ENCODE measurements at regions not wholly inside any gene's neighbourhood (a gene's known extent, or its start where the extent isn't known, plus 50 kb on each side); places are given as distances from the start of the nearest gene placed in this dataset.

- DNase-seq = no peak
Measured at GRCh38 chr13:84686458-84686857, 804.2 kb upstream of the SLITRK1 start.

- DNase-seq = no peak
Measured at GRCh38 chr13:84684804-84685203, 802.5 kb upstream of the SLITRK1 start.

GRCh38 chr13:84684048-84684662 lies 801.9 kb upstream of the SLITRK1 start:
- no peak for DNase-seq

GRCh38 chr13:84683448-84683847 lies 801.2 kb upstream of the SLITRK1 start:
- no peak for DNase-seq

GRCh38 chr13:84677836-84678235 lies 795.6 kb upstream of the SLITRK1 start:
- DNase-seq = no peak

GRCh38 chr13:84672616-84673015 lies 790.3 kb upstream of the SLITRK1 start:
- no peak for DNase-seq

- no peak for DNase-seq
Measured at GRCh38 chr13:84670245-84670644, 788.0 kb upstream of the SLITRK1 start.

- no peak for DNase-seq
Measured at GRCh38 chr13:84668637-84669036, 786.4 kb upstream of the SLITRK1 start.

- no peak for DNase-seq
Measured at GRCh38 chr13:84662491-84662890, 780.2 kb upstream of the SLITRK1 start.

- DNase-seq = no peak
Measured at GRCh38 chr13:84661718-84662117, 779.4 kb upstream of the SLITRK1 start.

- DNase-seq = no peak
Measured at GRCh38 chr13:84659359-84659661, 777.0 kb upstream of the SLITRK1 start.

GRCh38 chr13:84658491-84659358 lies 776.5 kb upstream of the SLITRK1 start:
- DNase-seq = no peak

GRCh38 chr13:84655677-84656076 lies 773.4 kb upstream of the SLITRK1 start:
- no peak for DNase-seq

- no peak for DNase-seq
Measured at GRCh38 chr13:84654654-84655275, 772.5 kb upstream of the SLITRK1 start.

GRCh38 chr13:84653915-84654534 lies 771.8 kb upstream of the SLITRK1 start:
- no peak for DNase-seq

- DNase-seq = no peak
Measured at GRCh38 chr13:84651705-84652104, 769.4 kb upstream of the SLITRK1 start.

- DNase-seq = no peak
Measured at GRCh38 chr13:84651288-84651687, 769.0 kb upstream of the SLITRK1 start.

GRCh38 chr13:84649853-84650252 lies 767.6 kb upstream of the SLITRK1 start:
- no peak for DNase-seq

GRCh38 chr13:84648069-84648640 lies 765.9 kb upstream of the SLITRK1 start:
- DNase-seq = no peak

GRCh38 chr13:84646957-84647356 lies 764.7 kb upstream of the SLITRK1 start:
- DNase-seq = no peak

GRCh38 chr13:84645196-84646012 lies 763.1 kb upstream of the SLITRK1 start:
- DNase-seq = peak; percentile 24

- no peak for DNase-seq
Measured at GRCh38 chr13:84641491-84641890, 759.2 kb upstream of the SLITRK1 start.

All from NCI-H1048 (cell line).